Vagina (tissue), 2 donors: ENCODE measurements at regions not wholly inside any gene's neighbourhood (a gene's known extent, or its start where the extent isn't known, plus 50 kb on each side); places are given as distances from the start of the nearest gene placed in this dataset.

Source experiments
- CTCF ChIP-seq, 3 experiments: fragments of 450-650 bp in 2 of 3; fragments of 200-600 bp in 1 of 3; sonication (generic) in 1 of 3; IDR thresholded peaks; one replicate each; pipeline ENCODE4 v1.5.1; 2017 to 2019; ENCODE audit warnings: antibody characterized with exemption in 3 of 3, mild to moderate bottlenecking in 2 of 3, moderate library complexity in 2 of 3
- POLR2A ChIP-seq, 2 donors: fragments of 450-650 bp; IDR thresholded peaks; one replicate each; pipeline ENCODE4 v1.6.1; 2017; ENCODE audit warnings: antibody characterized with exemption in 2 of 2, mild to moderate bottlenecking in 2 of 2, moderate library complexity in 2 of 2
- POLR2AphosphoS5 ChIP-seq, 2 donors: sonication (generic); formaldehyde crosslinking; IDR thresholded peaks; one replicate each; pipeline ENCODE4 v1.9.0; 2017; ENCODE audit warnings: antibody characterized with exemption in 2 of 2, mild to moderate bottlenecking in 2 of 2, low read depth in 1 of 2; ENCODE audit not compliant: insufficient read depth in 1 of 2

GRCh38 chr15:81923561-81924350, 122.1 kb downstream of the MEX3B start:
- TF ChIP-seq CTCF (IDR thresholded peaks at IDR 0.05) (no peak), POLR2A (IDR thresholded peaks at IDR 0.05) (no peak), POLR2AphosphoS5 (IDR thresholded peaks at IDR 0.05; ENCODE audit: insufficient read depth in 1 of 2, low read depth in 1 of 2) (no peak)
